ENCODE measurements at regions not wholly inside any gene's neighbourhood (a gene's known extent, or its start where the extent isn't known, plus 50 kb on each side); places are given as distances from the start of the nearest gene placed in this dataset.
"Not testable (repeated sequence)": the region's sequence is repeated elsewhere in the genome, so short reads cannot be mapped to it uniquely, and the experiment has no call there.

GRCh38 chr16:17743158-17743557 is 272.4 kb upstream of the XYLT1 start:
- H3K27me3 ChIP-seq (replicated peaks in 1 of 7) = peaks cover 0 to 21% (median 0%) of the 10 kb centered on the region in 7 donors
- no peaks in the 10 kb centered on the region for H3K9me3 ChIP-seq
- 51 to 93% (median 80%) methylated on average over 3 of the region's 3 CpGs for WGBS, 5 donors
- intact Hi-C loops (cut with DNase I; ENCODE audit: low total_unique reads) = no loop called here
- H3K36me3 ChIP-seq = no peaks in the 10 kb centered on the region
- DNase-seq = no peak
- H3K4me1 ChIP-seq = no peaks in the 10 kb centered on the region
- H3K4me3 ChIP-seq = no peak overlapping the region
- TF ChIP-seq POLR2AphosphoS5 (IDR thresholded peaks at IDR 0.05) (no peak), CTCF (IDR thresholded peaks at IDR 0.05 in 8 of 11, conservative IDR thresholded peaks at IDR 0.05 in 3 of 11) (no peak), POLR2A (IDR thresholded peaks at IDR 0.05) (no peak)
- no peak overlapping the region for H3K27ac ChIP-seq

GRCh38 chr16:17735099-17735498 is 264.3 kb upstream of the XYLT1 start:
- H3K27ac ChIP-seq; intact Hi-C loops (cut with DNase I; ENCODE audit: low total_unique reads); H3K36me3 ChIP-seq; H3K27me3 ChIP-seq (replicated peaks in 1 of 7); H3K4me1 ChIP-seq; H3K9me3 ChIP-seq; DNase-seq; H3K4me3 ChIP-seq: not testable (repeated sequence)
- WGBS, 5 donors = 69 to 90% (median 86%) methylated on average over 3 of the region's 3 CpGs

- no peaks in the 10 kb centered on the region for H3K4me1 ChIP-seq
- H3K4me3 ChIP-seq = no peak overlapping the region
- TF ChIP-seq CTCF (IDR thresholded peaks at IDR 0.05 in 8 of 11, conservative IDR thresholded peaks at IDR 0.05 in 3 of 11) = no peak
- TF ChIP-seq POLR2AphosphoS5 (IDR thresholded peaks at IDR 0.05) = no peak
- TF ChIP-seq POLR2A (IDR thresholded peaks at IDR 0.05) = no peak
- intact Hi-C loops (cut with DNase I; ENCODE audit: low total_unique reads) = no loop called here
- no peak for DNase-seq
- peaks cover 0 to 4% (median 0%) of the 10 kb centered on the region in 7 donors for H3K27me3 ChIP-seq (replicated peaks in 1 of 7)
- 79 to 94% (median 84%) methylated on average over 3 of the region's 3 CpGs for WGBS, 5 donors
- H3K36me3 ChIP-seq = no peaks in the 10 kb centered on the region
- no peak overlapping the region for H3K27ac ChIP-seq
- H3K9me3 ChIP-seq = peaks cover 0 to 9% (median 2%) of the 10 kb centered on the region in 8 donors
Observed at GRCh38 chr16:17729820-17730219, 259.1 kb upstream of the XYLT1 start.

GRCh38 chr16:17728196-17728595 is 257.4 kb upstream of the XYLT1 start:
- Histone ChIP-seq H3K4me3 (no peak overlapping the region), H3K9me3 (peaks cover 0 to 6% (median 1%) of the 10 kb centered on the region in 8 donors), H3K4me1 (no peaks in the 10 kb centered on the region), H3K27ac (no peak overlapping the region), H3K36me3 (no peaks in the 10 kb centered on the region), H3K27me3 (replicated peaks in 1 of 7) (peaks cover 0 to 4% (median 0%) of the 10 kb centered on the region in 7 donors)
- TF ChIP-seq POLR2AphosphoS5 (IDR thresholded peaks at IDR 0.05) (no peak), POLR2A (IDR thresholded peaks at IDR 0.05) (no peak), CTCF (IDR thresholded peaks at IDR 0.05 in 8 of 11, conservative IDR thresholded peaks at IDR 0.05 in 3 of 11) (no peak)
- DNase-seq = no peak
- WGBS, 5 donors = 71 to 79% (median 76%) methylated on average over 4 of the region's 4 CpGs
- intact Hi-C loops (cut with DNase I; ENCODE audit: low total_unique reads) = no loop called here
